ENCODE measurements at regions not wholly inside any gene's neighbourhood (a gene's known extent, or its start where the extent isn't known, plus 50 kb on each side); places are given as distances from the start of the nearest gene placed in this dataset.
A peak's percentile ranks its signal among the peaks of the same experiment; 100 is the strongest.

GRCh38 chr6:6503191-6503590 lies 85.3 kb upstream of the LY86 start:
- no peak for ATAC-seq
- peaks cover 26 to 71% of the 10 kb centered on the region in 2 donors for H3K27me3 Mint-ChIP-seq
- H3K36me3 Mint-ChIP-seq: no peaks in the 10 kb centered on the region
- no peak for DNase-seq (ENCODE audit: low spot score)
- H3K9me3 Mint-ChIP-seq: no peaks in the 10 kb centered on the region
- H3K4me3 Mint-ChIP-seq: no peak overlapping the region
- H3K4me1 Mint-ChIP-seq (ENCODE audit: low read depth in 2 of 2): no peaks in the 10 kb centered on the region
- no peak overlapping the region for H3K27ac Mint-ChIP-seq

GRCh38 chr6:6505111-6505510 lies 83.4 kb upstream of the LY86 start:
- Mint-ChIP-seq H3K4me1 (ENCODE audit: low read depth in 2 of 2) (no peaks in the 10 kb centered on the region), H3K36me3 (no peaks in the 10 kb centered on the region), H3K4me3 (no peak overlapping the region), H3K9me3 (no peaks in the 10 kb centered on the region), H3K27me3 (peaks cover 29 to 72% of the 10 kb centered on the region in 2 donors), H3K27ac (no peak overlapping the region)
- DNase-seq (ENCODE audit: low spot score) (no peak), ATAC-seq (no peak)

GRCh38 chr6:6508643-6509042 lies 79.9 kb upstream of the LY86 start:
- Mint-ChIP-seq H3K9me3 (no peaks in the 10 kb centered on the region), H3K36me3 (no peaks in the 10 kb centered on the region), H3K4me3 (no peak overlapping the region), H3K27ac (no peak overlapping the region), H3K4me1 (ENCODE audit: low read depth in 2 of 2) (no peaks in the 10 kb centered on the region), H3K27me3 (peaks cover 38 to 73% of the 10 kb centered on the region in 2 donors)
- DNase-seq (ENCODE audit: low spot score) (no peak), ATAC-seq (no peak)

- Mint-ChIP-seq H3K9me3 (no peaks in the 10 kb centered on the region), H3K36me3 (no peaks in the 10 kb centered on the region), H3K4me1 (ENCODE audit: low read depth in 2 of 2) (no peaks in the 10 kb centered on the region), H3K27ac (no peak overlapping the region), H3K4me3 (no peak overlapping the region), H3K27me3 (peaks cover 39 to 69% of the 10 kb centered on the region in 2 donors)
- DNase-seq (ENCODE audit: low spot score) (no peak), ATAC-seq (no peak)
Measured at GRCh38 chr6:6509284-6509683, 79.2 kb upstream of the LY86 start.

- Mint-ChIP-seq H3K27me3 (peaks cover 45 to 71% of the 10 kb centered on the region in 2 donors), H3K4me1 (ENCODE audit: low read depth in 2 of 2) (peaks cover 8 to 14% of the 10 kb centered on the region in 2 donors), H3K9me3 (no peaks in the 10 kb centered on the region), H3K4me3 (no peak overlapping the region), H3K36me3 (no peaks in the 10 kb centered on the region), H3K27ac (no peak overlapping the region)
- no peak for ATAC-seq
- DNase-seq (ENCODE audit: low spot score): no peak
Measured at GRCh38 chr6:6512711-6513110, 75.8 kb upstream of the LY86 start.

GRCh38 chr6:6515691-6516607 lies 72.6 kb upstream of the LY86 start:
- Mint-ChIP-seq H3K4me1 (ENCODE audit: low read depth in 2 of 2) (peaks cover 8 to 14% of the 10 kb centered on the region in 2 donors), H3K4me3 (peak overlapping the region; percentile 52), H3K9me3 (no peaks in the 10 kb centered on the region), H3K27me3 (peaks cover 50 to 78% of the 10 kb centered on the region in 2 donors), H3K36me3 (no peaks in the 10 kb centered on the region), H3K27ac (no peak overlapping the region)
- no peak for DNase-seq (ENCODE audit: low spot score)
- ATAC-seq: peak; percentile 62 to 84

GRCh38 chr6:6516666-6517458 lies 71.7 kb upstream of the LY86 start:
- H3K27me3 Mint-ChIP-seq: peaks cover 54 to 78% of the 10 kb centered on the region in 2 donors
- H3K9me3 Mint-ChIP-seq: no peaks in the 10 kb centered on the region
- no peak overlapping the region for H3K4me3 Mint-ChIP-seq
- H3K27ac Mint-ChIP-seq: no peak overlapping the region
- H3K4me1 Mint-ChIP-seq (ENCODE audit: low read depth in 2 of 2): peaks cover 8 to 14% of the 10 kb centered on the region in 2 donors
- DNase-seq (ENCODE audit: low spot score) (no peak), ATAC-seq (peak in 1 of 2 donors; percentile 48)
- no peaks in the 10 kb centered on the region for H3K36me3 Mint-ChIP-seq

GRCh38 chr6:6518631-6519427 lies 69.7 kb upstream of the LY86 start:
- Mint-ChIP-seq H3K4me3 (no peak overlapping the region), H3K4me1 (ENCODE audit: low read depth in 2 of 2) (peaks cover 8 to 14% of the 10 kb centered on the region in 2 donors), H3K27ac (no peak overlapping the region), H3K27me3 (peaks cover 54 to 83% of the 10 kb centered on the region in 2 donors), H3K36me3 (no peaks in the 10 kb centered on the region), H3K9me3 (no peaks in the 10 kb centered on the region)
- ATAC-seq (no peak), DNase-seq (ENCODE audit: low spot score) (no peak)

GRCh38 chr6:6521961-6522482 lies 66.5 kb upstream of the LY86 start:
- Mint-ChIP-seq H3K27ac (no peak overlapping the region), H3K9me3 (no peaks in the 10 kb centered on the region), H3K36me3 (no peaks in the 10 kb centered on the region), H3K27me3 (peaks cover 42 to 87% of the 10 kb centered on the region in 2 donors), H3K4me3 (no peak overlapping the region), H3K4me1 (ENCODE audit: low read depth in 2 of 2) (no peaks in the 10 kb centered on the region)
- DNase-seq (ENCODE audit: low spot score) (no peak), ATAC-seq (no peak)

GRCh38 chr6:6522709-6523108 lies 65.8 kb upstream of the LY86 start:
- no peak for DNase-seq (ENCODE audit: low spot score)
- no peak overlapping the region for H3K4me3 Mint-ChIP-seq
- H3K27ac Mint-ChIP-seq: no peak overlapping the region
- peaks cover 44 to 93% of the 10 kb centered on the region in 2 donors for H3K27me3 Mint-ChIP-seq
- no peaks in the 10 kb centered on the region for H3K4me1 Mint-ChIP-seq (ENCODE audit: low read depth in 2 of 2)
- no peaks in the 10 kb centered on the region for H3K9me3 Mint-ChIP-seq
- H3K36me3 Mint-ChIP-seq: no peaks in the 10 kb centered on the region
- no peak for ATAC-seq

GRCh38 chr6:6524951-6525350 lies 63.6 kb upstream of the LY86 start:
- ATAC-seq: no peak
- H3K27me3 Mint-ChIP-seq: peaks cover 37 to 83% of the 10 kb centered on the region in 2 donors

GRCh38 chr6:6525933-6526332 lies 62.6 kb upstream of the LY86 start:
- DNase-seq (ENCODE audit: low spot score) (no peak), ATAC-seq (no peak)
- no peak overlapping the region for H3K4me3 Mint-ChIP-seq
- H3K27me3 Mint-ChIP-seq: peaks cover 37 to 86% of the 10 kb centered on the region in 2 donors
- H3K36me3 Mint-ChIP-seq: no peaks in the 10 kb centered on the region
- H3K9me3 Mint-ChIP-seq: no peaks in the 10 kb centered on the region
- no peak overlapping the region for H3K27ac Mint-ChIP-seq
- no peaks in the 10 kb centered on the region for H3K4me1 Mint-ChIP-seq (ENCODE audit: low read depth in 2 of 2)

More at GRCh38 chr6:6524951-6525350, 63.6 kb upstream of the LY86 start:
- DNase-seq (ENCODE audit: low spot score): no peak
- no peak overlapping the region for H3K27ac Mint-ChIP-seq
- no peaks in the 10 kb centered on the region for H3K36me3 Mint-ChIP-seq
- H3K9me3 Mint-ChIP-seq: no peaks in the 10 kb centered on the region
- H3K4me1 Mint-ChIP-seq (ENCODE audit: low read depth in 2 of 2): no peaks in the 10 kb centered on the region
- no peak overlapping the region for H3K4me3 Mint-ChIP-seq

GRCh38 chr6:6529275-6529674 lies 59.2 kb upstream of the LY86 start:
- Mint-ChIP-seq H3K27me3 (peaks cover 36 to 83% of the 10 kb centered on the region in 2 donors), H3K36me3 (no peaks in the 10 kb centered on the region), H3K4me3 (no peak overlapping the region), H3K27ac (no peak overlapping the region), H3K9me3 (no peaks in the 10 kb centered on the region), H3K4me1 (ENCODE audit: low read depth in 2 of 2) (no peaks in the 10 kb centered on the region)
- ATAC-seq: no peak
- DNase-seq (ENCODE audit: low spot score): no peak

All from natural killer cell treated with Interleukin-12 subunit alpha and Interleukin-12 subunit beta and Interleukin-15 and Interleukin-18, amount 100 ng/mL, for 72 hours (primary cell).